ENCODE measurements at regions not wholly inside any gene's neighbourhood (a gene's known extent, or its start where the extent isn't known, plus 50 kb on each side); places are given as distances from the start of the nearest gene placed in this dataset.

- Histone ChIP-seq H3K36me3 (ENCODE audit: control insufficient read depth in 4 of 4, insufficient read depth in 4 of 4, low read length in 4 of 4) (no peaks in the 10 kb centered on the region), H3K27ac (ENCODE audit: low read depth in 1 of 2, low read length in 1 of 2) (no peak overlapping the region), H3K27me3 (ENCODE audit: control insufficient read depth in 3 of 3, insufficient read depth in 3 of 3, low read length in 2 of 3) (peaks cover 5 to 17% (median 8%) of the 10 kb centered on the region in 3 donors), H3K4me3 (no peak overlapping the region), H3K9me3 (ENCODE audit: control insufficient read depth in 4 of 4, insufficient read depth in 3 of 4, low read length in 3 of 4) (peaks cover 0 to 5% (median 0%) of the 10 kb centered on the region in 4 donors), H3K9ac (ENCODE audit: insufficient read depth in 1 of 2, low read length in 2 of 2) (no peak overlapping the region), H3K4me1 (ENCODE audit: control insufficient read depth in 5 of 5, insufficient read depth in 5 of 5, low read length in 5 of 5) (peaks cover 0 to 4% (median 3%) of the 10 kb centered on the region in 5 donors)
- DNase-seq (no peak), ATAC-seq (ENCODE audit: insufficient read depth, low FRiP score) (no peak)
- 89 to 98% methylated on average over 9 of the region's 9 CpGs for WGBS, 2 donors
- TF ChIP-seq, protein P1, sequence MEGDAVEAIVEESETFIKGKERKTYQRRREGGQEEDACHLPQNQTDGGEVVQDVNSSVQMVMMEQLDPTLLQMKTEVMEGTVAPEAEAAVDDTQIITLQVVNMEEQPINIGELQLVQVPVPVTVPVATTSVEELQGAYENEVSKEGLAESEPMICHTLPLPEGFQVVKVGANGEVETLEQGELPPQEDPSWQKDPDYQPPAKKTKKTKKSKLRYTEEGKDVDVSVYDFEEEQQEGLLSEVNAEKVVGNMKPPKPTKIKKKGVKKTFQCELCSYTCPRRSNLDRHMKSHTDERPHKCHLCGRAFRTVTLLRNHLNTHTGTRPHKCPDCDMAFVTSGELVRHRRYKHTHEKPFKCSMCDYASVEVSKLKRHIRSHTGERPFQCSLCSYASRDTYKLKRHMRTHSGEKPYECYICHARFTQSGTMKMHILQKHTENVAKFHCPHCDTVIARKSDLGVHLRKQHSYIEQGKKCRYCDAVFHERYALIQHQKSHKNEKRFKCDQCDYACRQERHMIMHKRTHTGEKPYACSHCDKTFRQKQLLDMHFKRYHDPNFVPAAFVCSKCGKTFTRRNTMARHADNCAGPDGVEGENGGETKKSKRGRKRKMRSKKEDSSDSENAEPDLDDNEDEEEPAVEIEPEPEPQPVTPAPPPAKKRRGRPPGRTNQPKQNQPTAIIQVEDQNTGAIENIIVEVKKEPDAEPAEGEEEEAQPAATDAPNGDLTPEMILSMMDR (IDR thresholded peaks at IDR 0.05; ENCODE audit: control extremely low read depth, extremely low read depth) = no peak
Observed at GRCh38 chr10:42928064-42928463, 145.5 kb downstream of the BMS1 start.

DNA sequence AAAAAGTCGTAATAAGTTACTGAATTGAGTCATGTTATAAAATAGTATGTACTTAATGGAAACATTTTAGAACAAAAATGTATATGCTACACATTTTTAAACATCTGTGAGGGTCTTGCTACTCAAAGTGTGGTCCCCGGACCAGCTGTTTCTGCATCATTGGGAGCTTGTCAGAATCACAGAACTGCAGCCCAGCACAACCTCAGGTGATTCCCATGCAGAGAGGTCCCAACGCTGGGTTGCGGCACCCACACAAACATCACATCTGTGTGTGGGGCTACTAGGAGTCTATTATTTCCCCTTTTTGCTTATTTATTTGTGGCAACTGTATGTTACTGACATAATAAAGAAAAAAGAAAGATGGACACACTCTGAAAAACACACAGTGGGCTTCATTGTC, 146.6 kb downstream of the BMS1 start:
- Histone ChIP-seq H3K36me3 (ENCODE audit: control insufficient read depth in 4 of 4, insufficient read depth in 4 of 4, low read length in 4 of 4) (no peaks in the 10 kb centered on the region), H3K27me3 (ENCODE audit: control insufficient read depth in 3 of 3, insufficient read depth in 3 of 3, low read length in 2 of 3) (peaks cover 5 to 22% (median 8%) of the 10 kb centered on the region in 3 donors), H3K27ac (ENCODE audit: low read depth in 1 of 2, low read length in 1 of 2) (no peak overlapping the region), H3K4me3 (no peak overlapping the region), H3K4me1 (ENCODE audit: control insufficient read depth in 5 of 5, insufficient read depth in 5 of 5, low read length in 5 of 5) (peaks cover 0 to 12% (median 9%) of the 10 kb centered on the region in 5 donors), H3K9ac (ENCODE audit: insufficient read depth in 1 of 2, low read length in 2 of 2) (no peak overlapping the region), H3K9me3 (ENCODE audit: control insufficient read depth in 4 of 4, insufficient read depth in 3 of 4, low read length in 3 of 4) (peaks cover 0 to 5% (median 0%) of the 10 kb centered on the region in 4 donors)
- TF ChIP-seq, protein P1 (IDR thresholded peaks at IDR 0.05; ENCODE audit: control extremely low read depth, extremely low read depth) = no peak
- DNase-seq (no peak), ATAC-seq (ENCODE audit: insufficient read depth, low FRiP score) (no peak)
- WGBS, 2 donors = 88 to 92% methylated on average over 4 of the region's 4 CpGs

- Histone ChIP-seq H3K36me3 (ENCODE audit: control insufficient read depth in 4 of 4, insufficient read depth in 4 of 4, low read length in 4 of 4) (no peaks in the 10 kb centered on the region), H3K9me3 (ENCODE audit: control insufficient read depth in 4 of 4, insufficient read depth in 3 of 4, low read length in 3 of 4) (peaks cover 0 to 5% (median 0%) of the 10 kb centered on the region in 4 donors), H3K4me1 (ENCODE audit: control insufficient read depth in 5 of 5, insufficient read depth in 5 of 5, low read length in 5 of 5) (peaks cover 0 to 12% (median 8%) of the 10 kb centered on the region in 5 donors), H3K4me3 (no peak overlapping the region), H3K9ac (ENCODE audit: insufficient read depth in 1 of 2, low read length in 2 of 2) (no peak overlapping the region), H3K27me3 (ENCODE audit: control insufficient read depth in 3 of 3, insufficient read depth in 3 of 3, low read length in 2 of 3) (peaks cover 5 to 22% (median 8%) of the 10 kb centered on the region in 3 donors), H3K27ac (ENCODE audit: low read depth in 1 of 2, low read length in 1 of 2) (no peak overlapping the region)
- WGBS, 2 donors = 88 to 93% methylated on average over 8 of the region's 8 CpGs
- TF ChIP-seq, protein P1 (IDR thresholded peaks at IDR 0.05; ENCODE audit: control extremely low read depth, extremely low read depth) = no peak
- DNase-seq = no peak
- ATAC-seq (ENCODE audit: insufficient read depth, low FRiP score) = no peak
Observed at GRCh38 chr10:42929993-42930392, 146.9 kb upstream of the RET start.

All from lung (tissue), 11 donors.